Left kidney (tissue), 1 donor: ENCODE measurements at regions not wholly inside any gene's neighbourhood (a gene's known extent, or its start where the extent isn't known, plus 50 kb on each side); places are given as distances from the start of the nearest gene placed in this dataset.

Experiments
- DNase-seq: peaks from one replicate; pipeline ENCODE4 v3.0.0-alpha.2; 2013

- no peak for DNase-seq
Measured at GRCh38 chr3:111476701-111477100, 65.3 kb upstream of the CD96 start.

GRCh38 chr3:111480091-111480490, 61.9 kb upstream of the CD96 start:
- no peak for DNase-seq

GRCh38 chr3:111481551-111481950, 60.4 kb upstream of the CD96 start:
- DNase-seq: no peak

DNA sequence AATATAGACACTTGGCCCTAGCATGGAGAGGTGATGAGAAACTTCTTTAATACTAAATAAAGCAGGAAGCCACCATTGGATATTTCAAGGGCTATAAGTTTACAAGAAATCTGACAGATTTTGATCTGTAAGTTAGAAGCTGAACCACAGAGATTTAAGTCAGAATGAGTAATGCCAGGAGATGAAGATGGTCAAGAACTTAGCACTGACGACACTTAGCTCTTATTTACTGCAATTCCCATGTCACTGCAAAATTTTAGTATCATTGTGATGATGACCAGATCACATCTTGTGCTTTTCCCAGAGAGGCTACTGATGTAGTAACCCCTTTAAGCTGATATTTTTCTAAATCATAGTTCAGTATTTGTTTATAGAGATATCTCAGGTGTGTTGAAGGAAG, 59.4 kb upstream of the CD96 start:
- no peak for DNase-seq

DNA sequence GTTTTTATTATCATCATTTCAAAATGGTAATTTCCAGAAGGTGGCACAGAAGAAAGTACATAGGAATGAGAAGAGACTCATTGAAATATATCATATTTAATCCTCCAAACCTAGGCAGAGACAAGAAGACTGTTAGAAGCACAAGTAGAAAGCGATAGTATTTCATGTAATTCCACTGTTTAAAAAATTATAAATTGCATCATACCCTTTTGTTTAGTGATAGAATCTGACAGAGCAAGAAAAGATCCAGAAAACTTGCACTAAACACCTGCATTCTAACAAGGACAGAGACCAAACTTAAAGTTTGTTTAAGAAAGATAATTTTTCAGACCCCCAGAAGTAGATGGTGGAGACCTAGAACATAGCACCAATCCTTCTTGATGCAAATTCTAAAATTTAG, 56.9 kb upstream of the CD96 start:
- no peak for DNase-seq
